ENCODE measurements at regions not wholly inside any gene's neighbourhood (a gene's known extent, or its start where the extent isn't known, plus 50 kb on each side); places are given as distances from the start of the nearest gene placed in this dataset.

- TF ChIP-seq CTCF (IDR thresholded peaks at IDR 0.05) (no peak), POLR2A (IDR thresholded peaks at IDR 0.05) (no peak)
Observed at GRCh38 chr22:48118654-48119053, 1356.2 kb downstream of the TBC1D22A start.

Measured in esophagus squamous epithelium (tissue), 4 donors.